AG08396 (cell line): ENCODE measurements at regions not wholly inside any gene's neighbourhood (a gene's known extent, or its start where the extent isn't known, plus 50 kb on each side); places are given as distances from the start of the nearest gene placed in this dataset.

Experiments used
- DNase-seq: peaks from one replicate; pipeline ENCODE4 v3.0.0; 2012; ENCODE audit warnings: low spot score, mixed read lengths

- DNase-seq = no peak
These were observed 94.4 kb upstream of the PRDM1 start for GRCh38 chr6:105991561-105992314.

GRCh38 chr6:105990151-105990550 lies 96.0 kb upstream of the PRDM1 start:
- DNase-seq = no peak

DNA sequence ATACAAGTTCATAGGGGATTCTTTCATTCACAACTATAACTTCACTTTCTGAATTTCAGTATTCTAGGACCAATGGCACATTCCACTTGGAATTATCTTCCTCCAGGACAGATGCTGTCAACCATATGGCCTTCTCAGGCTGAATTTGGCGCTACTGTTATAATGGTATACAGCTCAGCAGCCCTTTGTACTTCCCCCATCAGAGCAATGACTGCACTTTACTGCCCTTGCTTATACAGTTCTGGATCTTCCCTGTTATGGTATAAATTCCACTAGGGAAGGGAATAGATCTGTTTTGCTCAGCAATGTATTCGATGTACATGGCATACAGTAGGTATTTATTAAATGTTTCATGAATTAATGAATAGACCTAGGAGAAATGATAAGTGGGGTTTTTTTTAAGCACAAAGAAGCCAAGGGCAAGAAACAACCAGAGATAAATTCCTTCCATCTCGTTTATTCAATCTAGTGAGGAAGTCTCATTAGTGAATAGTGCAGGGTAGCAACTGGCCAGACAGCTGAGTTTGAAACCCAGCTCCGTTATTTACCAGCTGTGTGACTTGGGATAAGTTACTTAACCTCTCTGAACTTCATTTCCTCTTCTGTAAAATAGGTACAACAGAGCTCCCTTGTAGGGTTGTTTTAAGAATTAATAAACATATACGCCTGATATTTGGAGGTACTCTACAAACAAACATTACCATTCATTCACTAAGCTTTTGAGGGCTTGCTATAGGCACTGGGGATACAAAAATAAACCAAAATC lies 97.1 kb upstream of the PRDM1 start:
- no peak for DNase-seq

DNA sequence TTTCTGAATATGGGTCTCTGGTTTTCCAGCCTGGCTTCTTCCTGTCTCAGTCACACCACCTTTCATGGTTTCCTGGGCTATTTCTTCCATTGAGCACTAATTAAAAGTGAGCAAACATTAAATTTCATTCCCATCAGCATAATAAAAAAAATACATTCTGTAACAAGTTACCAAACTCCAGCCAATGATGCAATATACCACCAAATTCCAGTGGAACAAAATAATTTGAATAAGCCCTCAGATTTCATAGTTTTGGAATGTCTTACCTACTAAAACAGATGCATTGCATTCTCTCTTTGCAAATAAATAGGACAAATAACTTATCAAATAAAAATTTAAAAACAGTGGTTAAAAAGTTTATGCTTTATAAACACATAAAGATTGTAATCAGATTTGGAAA lies 97.8 kb upstream of the PRDM1 start:
- no peak for DNase-seq

- DNase-seq = no peak
These were observed 98.6 kb upstream of the PRDM1 start for GRCh38 chr6:105987516-105987915.

- DNase-seq = no peak
These were observed 99.1 kb upstream of the PRDM1 start for GRCh38 chr6:105986998-105987397.

DNA sequence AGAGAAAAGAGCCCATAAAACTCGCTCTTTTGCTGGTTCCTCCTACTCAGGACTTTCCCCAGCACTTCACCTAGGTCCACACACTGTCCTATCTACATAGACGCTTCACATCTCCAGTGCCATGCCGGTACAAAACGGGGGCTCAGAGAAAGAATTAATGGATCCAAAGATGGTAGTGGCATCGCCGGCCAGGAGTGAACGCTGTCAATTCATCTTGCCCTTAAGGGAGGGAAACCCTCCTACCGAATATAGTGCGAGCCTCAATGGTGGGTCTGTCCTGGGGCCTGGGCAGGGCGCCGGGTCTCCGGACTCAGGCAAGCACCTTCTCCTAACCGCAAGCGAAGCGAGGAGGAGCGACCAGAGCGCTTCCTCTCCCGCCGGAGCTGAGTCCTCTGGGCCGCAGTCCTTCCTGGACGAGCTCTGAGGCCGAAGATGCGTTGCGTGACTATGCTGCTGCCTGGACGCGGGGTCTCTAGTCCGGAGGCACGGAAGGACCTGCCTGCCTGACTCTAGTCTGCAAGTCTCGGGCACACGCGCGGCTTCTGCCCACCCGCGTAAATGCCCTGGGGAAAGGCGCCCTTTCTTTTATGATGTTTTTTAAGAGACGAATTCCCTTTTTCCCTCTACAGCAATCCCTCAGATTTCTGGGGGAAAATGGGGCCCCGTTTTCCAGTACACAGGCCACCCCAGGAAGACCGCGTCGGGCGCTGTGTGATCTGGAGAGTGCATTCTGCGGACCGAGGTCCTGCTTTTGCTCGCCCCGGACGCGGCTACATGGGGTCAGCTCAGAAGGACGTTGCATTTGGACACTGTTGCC lies 100.1 kb upstream of the PRDM1 start:
- no peak for DNase-seq

DNA sequence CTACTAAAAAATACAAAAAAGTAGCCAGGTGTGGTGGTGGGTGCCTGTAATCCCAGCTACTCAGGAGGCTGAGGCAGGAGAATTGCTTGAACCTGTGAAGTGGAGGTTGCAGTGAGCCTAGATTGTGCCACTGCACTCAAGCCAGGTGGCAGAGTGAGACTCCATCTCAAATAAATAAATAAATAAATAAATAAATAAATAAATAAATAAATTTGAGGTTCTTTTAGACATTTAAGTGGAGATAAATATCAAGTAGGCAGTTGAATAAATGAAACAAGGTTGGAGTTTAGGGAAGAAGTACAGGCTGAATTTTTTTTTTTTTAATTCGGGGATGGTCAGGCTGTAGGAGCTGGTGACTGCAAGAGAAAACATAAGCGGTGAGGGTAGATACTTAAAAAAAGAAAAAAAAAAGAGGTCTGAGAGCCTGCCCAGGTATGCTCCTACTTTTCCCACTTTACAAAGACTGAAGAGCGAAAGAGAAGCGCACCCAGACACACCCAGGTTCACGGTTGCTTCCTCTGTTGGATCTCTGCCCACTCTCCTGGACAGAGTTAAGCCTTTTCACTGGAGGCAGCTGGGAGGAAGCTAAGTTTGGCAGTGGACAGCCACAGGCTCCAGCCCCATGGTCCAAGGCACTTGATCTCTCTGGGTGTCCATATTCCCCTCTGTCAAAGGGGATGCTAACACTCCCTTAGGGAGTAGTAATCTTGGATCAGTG lies 100.9 kb upstream of the PRDM1 start:
- DNase-seq = no peak

DNA sequence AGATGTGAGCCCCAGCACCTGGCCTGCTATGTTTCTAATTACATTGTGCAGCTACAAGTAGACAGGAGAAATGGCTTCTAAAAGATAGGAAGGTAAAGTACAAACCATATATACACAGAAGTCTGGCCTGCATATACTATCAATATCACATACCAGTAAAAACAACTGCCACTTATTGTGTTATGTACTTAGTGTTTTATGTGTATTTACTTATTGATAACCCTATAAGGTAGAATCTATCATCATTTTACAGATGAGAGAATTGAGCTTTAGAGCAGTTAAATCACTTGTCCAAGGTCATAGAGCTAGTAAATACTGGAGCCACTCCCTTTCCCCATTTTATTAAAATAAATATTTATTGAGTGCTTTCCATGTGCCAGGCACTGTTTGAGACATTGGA lies 102.4 kb upstream of the PRDM1 start:
- DNase-seq = no peak

GRCh38 chr6:105982761-105983540 lies 103.2 kb upstream of the PRDM1 start:
- DNase-seq = no peak

DNA sequence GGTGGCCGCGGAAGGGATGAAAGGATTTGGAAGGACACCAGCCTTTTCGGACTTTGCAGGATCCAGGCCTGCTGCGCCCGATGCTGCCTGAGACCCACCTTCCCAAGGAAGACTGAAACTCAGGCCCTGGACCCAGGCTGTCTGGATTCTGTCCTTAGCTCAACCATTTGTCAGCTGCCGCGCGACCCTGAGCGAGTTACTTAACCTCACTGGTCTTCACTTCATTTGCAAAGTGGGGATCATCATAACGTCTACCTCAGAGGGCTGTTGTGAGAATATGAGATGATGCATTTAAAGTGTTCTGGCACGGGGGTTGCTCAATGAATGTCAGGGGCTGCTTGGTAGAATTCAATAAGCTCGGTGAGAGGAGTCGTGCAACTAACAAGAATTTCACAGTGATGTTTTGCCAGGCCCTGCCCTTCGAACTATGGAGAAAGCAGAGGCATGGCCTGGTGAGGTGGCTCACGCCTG lies 104.2 kb upstream of the PRDM1 start:
- no peak for DNase-seq

- DNase-seq = no peak
These were observed 104.9 kb upstream of the PRDM1 start for GRCh38 chr6:105981002-105981887.

DNA sequence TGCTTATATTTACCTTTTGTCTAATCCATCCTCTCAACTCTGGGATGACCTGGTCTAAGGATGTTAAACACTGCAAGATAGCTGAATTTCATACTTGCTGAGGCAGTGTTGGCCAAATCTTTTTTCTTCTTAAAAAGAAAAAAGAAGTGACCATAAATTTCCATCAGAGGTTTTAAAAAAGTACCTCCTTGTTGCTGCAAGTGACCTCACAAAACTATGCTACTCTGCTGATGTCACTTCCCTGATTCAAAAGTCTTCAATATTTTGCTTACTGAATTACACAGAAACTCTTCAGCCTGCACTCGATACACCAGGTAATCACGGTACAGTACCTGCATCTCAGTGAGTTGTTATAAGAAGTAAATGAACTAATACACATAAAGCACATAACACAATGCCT lies 107.2 kb upstream of the PRDM1 start:
- DNase-seq = no peak

GRCh38 chr6:105977934-105978504 lies 108.1 kb upstream of the PRDM1 start:
- no peak for DNase-seq

DNA sequence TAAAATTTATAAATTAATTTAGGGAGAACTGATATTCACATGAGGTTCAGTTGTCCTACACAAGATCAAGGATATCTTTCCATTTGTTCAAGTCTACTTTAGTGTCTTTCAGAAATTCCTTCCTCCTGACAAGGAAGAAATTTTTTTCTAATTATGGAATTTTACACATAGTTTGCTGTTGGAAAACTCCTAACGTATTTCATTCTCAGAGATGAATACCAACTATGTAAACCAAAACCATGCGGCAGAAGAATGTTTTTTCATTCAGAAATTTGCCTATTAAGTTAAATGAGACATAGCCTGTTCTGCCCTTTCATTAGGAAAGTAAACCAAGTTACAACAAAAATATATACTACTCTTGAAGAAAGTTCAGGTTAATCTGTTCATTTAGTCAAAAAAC lies 111.2 kb upstream of the PRDM1 start:
- DNase-seq = no peak

DNA sequence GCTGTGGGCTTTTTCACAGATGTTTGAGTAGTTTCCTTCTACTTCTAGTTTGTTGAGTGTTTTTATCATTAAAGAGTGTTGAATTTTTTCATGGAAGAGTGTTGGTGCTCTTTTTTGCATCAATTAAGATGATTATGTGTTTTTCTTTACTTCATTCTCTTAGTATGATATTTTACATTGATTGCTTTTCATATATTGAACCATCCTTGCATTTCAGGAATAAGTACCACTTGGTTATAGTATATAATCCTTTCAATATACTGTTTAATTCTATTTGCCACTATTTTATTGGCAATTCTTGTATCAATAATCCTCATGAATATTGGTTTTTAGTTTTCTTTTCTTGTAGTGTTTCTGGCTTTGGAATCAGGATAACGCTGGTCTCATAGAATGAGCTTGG lies 113.7 kb upstream of the PRDM1 start:
- no peak for DNase-seq

- DNase-seq = no peak
These were observed 117.4 kb upstream of the PRDM1 start for GRCh38 chr6:105968603-105969333.

DNA sequence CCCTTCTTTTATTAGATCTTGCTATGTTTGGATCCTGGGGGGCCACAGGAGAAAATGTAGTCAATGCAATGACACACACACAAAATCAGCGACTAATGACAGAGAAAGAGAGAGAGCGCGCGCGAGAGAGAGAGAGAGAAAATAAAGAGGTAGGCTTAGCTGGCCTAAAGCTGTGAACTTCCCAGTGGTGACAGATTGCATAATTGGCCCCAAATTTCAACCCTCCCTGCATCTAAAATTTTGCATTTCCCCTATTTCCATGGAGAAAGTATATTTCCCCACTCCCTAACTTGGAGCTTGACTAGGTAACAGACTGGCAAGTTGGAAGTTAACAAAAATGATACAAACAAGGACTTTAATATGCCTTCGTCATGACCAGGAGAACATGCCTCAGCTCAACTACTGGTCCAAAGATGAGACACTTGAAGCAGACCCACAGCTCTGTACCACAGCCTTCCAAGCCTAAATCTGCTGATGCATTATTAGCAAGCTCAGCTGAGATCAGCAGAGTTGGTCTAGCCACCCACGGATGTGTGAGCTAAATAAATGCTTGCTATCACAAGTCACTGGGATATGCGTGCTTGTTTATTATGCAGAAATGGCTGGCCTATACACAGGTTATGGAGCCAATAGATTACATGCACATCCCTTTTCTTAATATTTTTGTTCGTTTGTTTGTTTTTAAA lies 118.1 kb upstream of the PRDM1 start:
- DNase-seq = peak; percentile 32

DNA sequence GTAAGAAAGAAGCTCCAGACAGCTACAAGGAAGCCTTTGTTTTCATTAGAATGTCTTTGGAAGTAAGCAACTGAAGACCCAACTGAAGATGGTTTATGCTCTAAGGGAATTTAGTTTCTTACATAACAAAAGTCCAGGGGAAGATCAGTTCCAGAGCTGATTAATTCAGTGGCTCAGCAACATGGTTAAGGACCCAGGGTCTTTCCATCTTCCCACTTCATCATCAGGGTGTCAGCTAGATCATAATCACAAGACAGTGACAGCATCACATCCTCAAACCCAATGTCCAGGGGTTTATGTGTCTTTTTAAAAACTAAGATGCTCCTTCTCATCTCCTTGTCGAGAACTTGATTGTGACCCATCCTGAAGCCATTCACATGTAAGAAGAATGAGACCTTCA lies 119.7 kb upstream of the PRDM1 start:
- no peak for DNase-seq
